PFSK-1 (cell line): ENCODE measurements at regions not wholly inside any gene's neighbourhood (a gene's known extent, or its start where the extent isn't known, plus 50 kb on each side); places are given as distances from the start of the nearest gene placed in this dataset.

Experiments
- SIN3A ChIP-seq: IDR thresholded peaks from 2 replicates; pipeline ENCODE4 v1.6.1; 2012; ENCODE audit warnings: mild to moderate bottlenecking, low read length, moderate library complexity, borderline replicate concordance; ENCODE audit not compliant: insufficient read depth
- TAF1 ChIP-seq: IDR thresholded peaks from 2 replicates; pipeline ENCODE4 v1.6.1; 2012; ENCODE audit warnings: low read length, control low read depth, borderline replicate concordance; ENCODE audit not compliant: insufficient read depth

GRCh38 chr9:90219548-90220118, 423.0 kb downstream of the DIRAS2 start:
- TF ChIP-seq TAF1: no peak
- no peak for TF ChIP-seq SIN3A
